Left cardiac atrium (tissue), 4 donors: ENCODE measurements at regions not wholly inside any gene's neighbourhood (a gene's known extent, or its start where the extent isn't known, plus 50 kb on each side); places are given as distances from the start of the nearest gene placed in this dataset.

Experiments
- ATAC-seq, 2 donors: fragments of 200-7000 bp; cut with Tn5 transposase; one replicate each; pipeline ENCODE4 v1.9.1; 2020; ENCODE audit warnings: mild to moderate bottlenecking in 2 of 2, moderate library complexity in 2 of 2
- DNase-seq: peaks from one replicate; pipeline ENCODE4 v3.0.0-alpha.2; 2020
- intact Hi-C, 2 donors: fragments of 100-400 bp; cut with DNase I; formaldehyde crosslinking; loops; one replicate each; pipeline versions ENCODE4 v1.14.1 to v1.15.1; 2022 to 2023
- donor health status: DM: no; HTN: yes; CAD: no.
- donor health status: DM: no; HTN: yes; CAD: no; lungs with severe emphysema.
- donor health status: DM: yes; HTN: yes; CAD: no.
- donor health status: Dilated cardiomyopathy.

DNA sequence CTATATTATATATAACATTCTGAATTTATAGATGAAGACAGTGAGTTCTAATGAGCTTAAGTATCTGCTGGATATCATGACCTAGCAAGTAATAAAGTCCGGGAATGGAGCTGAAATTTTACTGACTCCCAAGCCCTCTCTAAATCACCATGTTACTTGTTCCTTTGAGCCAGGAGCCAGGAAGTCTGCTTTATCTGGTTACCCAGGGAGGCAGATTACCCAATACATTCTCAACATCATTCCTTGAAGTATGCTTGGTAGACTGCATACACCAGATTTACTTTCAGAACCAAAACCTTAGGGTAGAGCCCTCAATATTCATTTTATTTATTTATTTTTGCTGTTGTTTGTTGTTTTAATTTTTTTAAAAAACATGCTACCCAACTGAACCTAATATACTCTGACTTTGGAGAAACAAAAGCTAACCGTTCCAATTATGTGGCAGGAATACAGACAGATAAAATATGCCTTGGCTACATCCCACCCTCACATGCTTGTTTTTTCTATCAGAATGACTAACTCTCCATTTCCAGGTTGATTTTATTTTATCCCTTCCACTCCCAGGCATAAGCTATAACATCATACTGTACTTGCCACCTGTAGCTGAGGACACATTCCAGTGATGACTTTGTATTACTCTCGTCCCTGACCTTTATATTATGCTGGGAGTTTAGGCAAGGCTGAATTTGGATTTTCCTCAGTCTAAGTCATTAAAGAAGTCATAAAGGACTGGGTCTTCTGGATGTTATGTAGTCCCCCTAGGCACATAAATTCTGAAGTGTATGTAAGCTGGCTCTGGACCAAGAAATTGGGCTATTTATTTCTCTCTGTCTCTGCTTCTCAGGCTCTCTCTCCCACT lies 82.0 kb downstream of the YIPF5 start:
- intact Hi-C loops, result no loop called here
- ATAC-seq (peak in 1 of 2 donors; percentile 85), DNase-seq (no peak)

DNA sequence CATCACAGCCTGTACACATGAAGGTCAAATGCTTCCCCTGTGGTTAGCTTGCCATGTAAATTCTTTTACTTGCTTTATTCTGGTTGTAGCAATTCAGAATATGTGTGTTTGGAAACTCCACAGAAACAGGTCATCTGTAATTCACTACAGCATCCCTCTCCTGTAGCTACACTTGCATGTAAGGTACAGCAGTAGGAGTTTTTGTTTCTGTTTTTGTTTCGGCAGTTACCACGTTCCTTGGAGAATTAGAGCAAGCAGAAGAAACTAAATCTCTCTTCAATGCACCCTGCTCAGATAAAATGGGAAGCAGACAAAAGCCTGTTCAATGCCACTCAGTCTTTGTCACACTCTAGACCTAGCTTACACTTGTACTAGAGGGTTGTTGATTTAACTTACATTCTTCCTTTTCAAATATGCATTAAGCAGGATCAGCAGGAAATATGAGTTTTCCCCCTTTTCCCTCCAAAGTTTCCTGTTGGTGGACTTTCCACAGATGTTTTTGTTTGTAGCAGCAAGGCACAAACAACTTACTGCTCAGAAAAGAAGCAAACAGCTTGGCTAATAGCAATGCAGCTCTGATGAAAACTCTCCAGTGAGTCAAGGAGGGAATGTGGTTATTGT lies 80.9 kb downstream of the YIPF5 start:
- intact Hi-C loops, result no loop called here
- DNase-seq (no peak), ATAC-seq (no peak)

DNA sequence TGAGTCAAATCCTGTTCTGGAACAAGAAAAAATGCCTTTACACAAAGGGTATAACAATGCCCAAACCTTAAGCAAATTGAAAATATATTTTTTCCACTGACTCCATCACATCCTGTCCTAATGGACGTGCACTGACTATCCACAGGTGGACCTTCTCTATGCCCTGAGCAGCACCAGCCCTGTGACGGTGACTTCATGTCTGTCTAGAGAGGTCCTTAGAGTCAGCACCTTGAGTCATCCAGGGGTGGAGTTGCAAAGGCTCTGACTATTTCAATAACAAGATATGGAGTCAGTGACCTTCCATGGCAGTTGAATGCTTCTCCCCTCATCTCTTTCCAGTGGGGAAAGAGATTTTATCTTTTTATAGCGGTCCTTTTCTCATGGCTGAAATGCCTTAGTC lies 78.0 kb downstream of the YIPF5 start:
- intact Hi-C loops, result no loop called here
- ATAC-seq, result no peak
- no peak for DNase-seq

DNA sequence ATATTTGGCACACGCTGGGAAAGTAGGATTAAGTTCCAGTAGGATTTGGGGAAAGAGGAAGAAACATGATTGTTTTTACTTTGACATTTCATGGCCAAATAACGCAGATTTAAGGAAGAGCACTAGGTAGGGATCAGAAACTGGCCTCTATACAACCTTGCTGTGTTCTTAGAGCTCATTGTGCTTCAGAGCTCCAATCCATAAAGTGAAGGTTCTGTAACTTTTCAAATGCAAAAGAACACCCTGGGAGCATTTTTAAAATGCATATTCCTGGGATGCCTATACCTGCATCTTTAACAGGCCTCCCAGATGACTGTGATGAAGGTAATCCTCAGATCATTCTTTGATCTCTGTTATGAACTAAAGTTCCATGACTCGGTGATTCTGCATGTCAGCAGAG lies 77.1 kb downstream of the YIPF5 start:
- ATAC-seq, result no peak
- intact Hi-C loops, result no loop called here
- no peak for DNase-seq

DNA sequence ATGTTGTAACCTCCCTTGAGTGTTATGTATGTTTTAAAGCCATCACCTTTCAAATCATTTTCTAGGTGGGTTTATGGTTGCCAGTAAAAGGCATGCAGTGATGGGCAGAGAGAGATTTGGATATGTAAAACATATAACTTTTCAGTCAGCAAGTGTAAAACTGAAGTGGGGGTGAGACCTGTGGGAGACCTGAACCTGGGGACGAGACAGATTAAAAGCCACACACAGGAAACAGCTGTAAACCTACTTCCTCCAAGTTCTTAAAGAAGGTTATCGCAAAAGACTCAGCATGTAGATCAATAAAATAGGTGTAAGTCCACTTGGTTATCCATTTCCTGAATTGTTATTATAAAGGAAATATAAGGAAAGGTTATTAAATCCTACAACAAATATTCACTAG lies 76.6 kb downstream of the YIPF5 start:
- no peak for DNase-seq
- no peak for ATAC-seq
- intact Hi-C loops, result no loop called here

- DNase-seq (no peak), ATAC-seq (no peak)
- intact Hi-C loops, result no loop called here
Measured at GRCh38 chr5:144100702-144101101, 69.8 kb downstream of the YIPF5 start.

DNA sequence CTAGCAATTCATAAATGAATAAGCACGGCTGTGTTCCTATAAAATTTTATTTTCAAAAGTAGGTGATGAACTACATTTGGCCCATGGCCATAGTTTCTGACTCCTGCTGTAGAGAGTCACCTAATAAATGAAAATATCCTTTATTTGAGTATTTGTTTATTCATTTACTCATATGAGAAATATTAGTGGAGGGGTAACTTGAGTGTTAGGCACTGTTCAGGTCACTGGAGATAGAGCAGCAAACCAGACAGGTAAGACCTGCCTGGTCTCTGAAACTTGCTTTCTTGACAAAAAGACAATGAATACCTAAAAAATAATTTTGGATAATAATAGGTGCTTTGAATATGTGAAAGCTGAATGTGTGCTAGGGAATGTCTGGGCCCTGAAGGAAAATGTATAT lies 68.8 kb downstream of the YIPF5 start:
- DNase-seq, result no peak
- ATAC-seq, result no peak
- intact Hi-C loops, result no loop called here

- intact Hi-C loops, result no loop called here
- DNase-seq, result no peak
- ATAC-seq, result no peak
Measured at GRCh38 chr5:144102361-144102760, 68.1 kb downstream of the YIPF5 start.

- intact Hi-C loops, result no loop called here
- peak in 1 of 2 donors; percentile 42 for ATAC-seq
- no peak for DNase-seq
Measured at GRCh38 chr5:144102979-144103378, 67.5 kb downstream of the YIPF5 start.

- DNase-seq, result no peak
- intact Hi-C loops, result no loop called here
- no peak for ATAC-seq
Measured at GRCh38 chr5:144103611-144104485, 66.6 kb downstream of the YIPF5 start.

GRCh38 chr5:144105371-144105770 lies 65.1 kb downstream of the YIPF5 start:
- intact Hi-C loops, result no loop called here
- ATAC-seq, result no peak
- DNase-seq, result no peak

- no peak for ATAC-seq
- no peak for DNase-seq
- intact Hi-C loops, result no loop called here
Measured at GRCh38 chr5:144108131-144108530, 62.3 kb downstream of the YIPF5 start.
